GM21576 (cell line): ENCODE measurements at regions not wholly inside any gene's neighbourhood (a gene's known extent, or its start where the extent isn't known, plus 50 kb on each side); places are given as distances from the start of the nearest gene placed in this dataset.
A peak's percentile ranks its signal among the peaks of the same experiment; 100 is the strongest.
"Not testable (repeated sequence)": the region's sequence is repeated elsewhere in the genome, so short reads cannot be mapped to it uniquely, and the experiment has no call there.

Experiments
- ATAC-seq: cut with Tn5 transposase; IDR thresholded peaks from one replicate; pipeline ENCODE4 v1.9.1; 2021; ENCODE audit warnings: mild to moderate bottlenecking, moderate library complexity; ENCODE audit not compliant: unreplicated experiment

DNA sequence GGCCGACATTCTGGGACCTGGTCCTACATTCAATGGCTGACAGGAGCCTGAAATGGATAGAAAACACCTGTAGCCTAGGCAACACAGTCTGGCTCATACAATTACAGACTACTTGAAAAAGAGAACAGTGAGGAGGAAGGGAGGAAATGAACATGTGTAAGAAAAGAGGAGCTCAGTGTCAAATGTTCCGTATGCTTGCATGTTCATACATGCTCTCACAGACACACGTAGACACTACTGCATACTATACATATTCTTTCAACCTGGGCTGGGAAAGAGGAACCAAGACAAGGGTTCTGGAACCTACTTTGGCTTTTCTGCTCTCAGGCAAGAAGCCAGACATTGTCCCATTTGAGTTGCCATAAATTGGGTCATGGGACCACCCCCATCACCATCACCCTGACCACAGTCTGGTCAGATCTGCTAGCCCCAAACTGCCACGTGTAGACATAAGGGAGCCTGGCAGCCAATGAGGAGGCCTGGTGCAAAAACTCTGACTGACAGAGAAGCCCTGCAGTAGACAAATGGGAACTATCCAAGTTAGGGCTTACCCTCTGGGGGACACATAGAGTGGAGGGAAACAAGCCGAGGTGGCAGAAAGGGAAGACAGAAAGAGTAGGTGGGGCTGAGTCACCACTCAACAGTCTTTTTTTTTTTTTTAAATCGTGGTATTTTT, 310.0 kb downstream of the SHQ1 start:
- no peak for ATAC-seq

DNA sequence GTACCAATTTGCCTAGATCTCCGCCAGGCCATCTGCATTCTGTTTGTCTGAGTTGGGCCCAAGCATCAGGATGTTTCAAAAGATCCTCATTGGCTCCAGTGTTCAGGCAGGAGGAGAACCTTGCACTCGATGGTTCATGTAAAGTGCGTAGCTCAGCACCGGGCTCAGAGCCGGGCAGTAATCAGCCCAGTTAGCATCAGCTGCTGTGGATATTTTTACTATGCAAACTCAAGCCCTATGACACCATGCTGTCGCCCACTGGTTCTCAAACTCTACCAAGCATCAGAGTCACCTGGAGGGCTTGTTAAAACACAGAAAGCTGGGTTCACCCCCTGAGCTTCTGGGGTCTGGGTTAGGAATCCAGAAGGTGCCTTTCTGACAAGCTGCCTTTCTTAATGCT, 310.8 kb downstream of the SHQ1 start:
- ATAC-seq: no peak

DNA sequence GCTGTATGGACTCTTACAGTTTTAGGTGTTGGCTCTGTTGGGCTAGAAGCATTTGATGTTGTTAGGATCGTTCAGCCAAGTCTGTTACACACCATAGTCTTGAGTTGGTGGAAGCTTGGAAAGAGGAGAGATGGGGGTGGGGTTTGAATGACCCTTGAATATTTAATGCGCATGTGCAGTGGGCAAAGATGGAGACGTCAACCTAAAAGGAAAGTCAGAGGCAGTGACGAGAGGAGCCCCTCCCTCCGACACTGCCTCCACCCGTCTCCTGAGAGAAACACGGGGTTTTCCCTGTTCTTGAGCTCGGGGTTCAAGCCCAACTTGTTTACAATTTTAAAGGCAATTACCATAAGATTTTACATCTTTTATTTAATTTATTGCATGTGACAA, 311.4 kb downstream of the SHQ1 start:
- no peak for ATAC-seq

DNA sequence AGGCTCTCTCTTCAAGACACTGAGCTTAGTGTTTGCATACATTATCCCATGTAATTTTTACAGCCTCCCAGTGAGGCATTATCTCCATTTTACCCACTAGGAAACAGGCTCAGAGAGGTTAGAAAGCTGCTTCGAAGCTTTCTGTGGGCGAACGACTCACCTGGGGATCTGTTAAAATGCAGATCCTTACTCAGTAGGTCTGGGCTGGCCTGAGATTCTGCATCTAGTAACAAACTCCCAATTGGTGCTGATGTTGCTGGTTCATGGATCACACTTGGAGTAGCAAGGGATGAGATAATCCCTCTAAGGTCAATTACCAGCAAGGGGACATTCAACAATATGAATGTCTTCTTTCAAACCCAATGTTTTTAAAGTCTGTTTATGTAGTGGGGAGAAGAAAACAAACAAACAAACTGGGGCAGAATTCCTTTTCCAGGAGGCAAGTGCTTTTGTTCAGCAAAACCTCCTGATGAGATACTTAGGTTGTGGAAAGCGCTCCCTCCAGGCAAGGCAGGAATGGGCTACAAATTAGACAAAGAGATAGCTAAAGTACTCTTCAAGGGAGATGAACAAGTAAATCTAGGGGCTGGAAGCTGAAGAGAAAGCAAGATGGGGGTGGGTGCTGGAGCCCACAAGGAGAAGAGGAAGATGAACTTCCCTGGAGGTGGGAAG, 311.9 kb downstream of the SHQ1 start:
- no peak for ATAC-seq

DNA sequence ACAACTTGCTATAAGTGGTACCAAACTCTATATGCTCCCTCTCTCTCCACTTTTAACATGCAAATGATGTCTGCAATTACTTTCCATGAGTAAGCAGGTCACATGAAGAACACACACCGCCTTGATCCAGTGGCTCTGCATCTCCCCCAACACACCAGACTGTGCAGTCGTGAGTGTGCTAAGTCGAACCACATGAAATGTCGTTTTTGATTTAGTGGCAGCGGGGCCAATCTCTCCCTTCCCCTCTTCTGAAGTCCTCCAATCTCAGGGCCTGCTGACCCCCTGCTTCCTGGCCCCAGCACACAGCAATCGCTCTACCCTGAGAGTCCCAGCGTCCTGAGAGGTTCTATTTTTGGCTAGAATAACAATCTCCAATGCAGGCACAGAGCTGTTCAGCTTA, 312.5 kb downstream of the SHQ1 start:
- no peak for ATAC-seq

DNA sequence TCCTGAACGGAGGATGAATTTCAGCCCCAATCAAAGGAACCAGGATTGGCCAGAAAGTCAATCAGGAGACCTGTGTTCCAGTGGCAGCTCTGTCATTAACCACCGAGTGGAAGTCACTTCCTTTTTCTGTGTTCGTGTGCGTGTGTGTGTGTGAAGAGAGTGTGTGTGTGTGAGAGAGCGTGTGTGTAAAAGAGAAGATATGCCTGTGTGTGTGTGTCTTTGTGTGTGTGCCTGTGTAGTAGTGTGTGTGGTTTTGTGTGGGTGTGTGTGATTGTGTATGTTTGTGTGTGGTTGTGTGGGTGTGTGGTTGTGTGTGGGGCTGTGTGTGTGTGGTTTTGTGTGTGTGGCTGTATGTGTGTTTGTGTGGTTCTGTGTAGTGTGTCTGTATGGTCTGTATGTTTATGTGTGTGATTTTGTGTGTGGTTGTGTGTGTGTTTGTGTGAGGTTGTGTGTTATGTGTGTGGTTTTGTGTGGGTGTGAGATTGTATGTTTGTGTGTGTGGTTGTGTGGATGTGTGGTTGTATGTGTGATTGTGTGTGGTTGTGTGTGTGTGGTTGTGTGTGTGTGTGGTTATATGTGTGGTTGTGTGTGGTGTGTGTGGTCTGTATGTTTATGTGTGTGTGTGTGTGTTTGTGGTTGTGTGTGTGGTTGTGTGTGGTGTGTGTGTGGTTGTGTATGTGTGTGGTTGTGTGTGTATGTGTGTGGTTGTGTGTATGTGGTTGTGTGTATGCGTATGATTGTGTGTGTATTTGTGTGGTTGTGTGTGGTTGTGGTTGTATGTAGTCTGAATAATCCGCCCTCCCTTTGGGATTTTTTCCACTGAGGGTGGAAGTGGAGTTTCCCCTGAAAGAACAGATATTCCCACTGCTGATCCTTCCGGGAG, 314.4 kb downstream of the SHQ1 start:
- no peak for ATAC-seq

DNA sequence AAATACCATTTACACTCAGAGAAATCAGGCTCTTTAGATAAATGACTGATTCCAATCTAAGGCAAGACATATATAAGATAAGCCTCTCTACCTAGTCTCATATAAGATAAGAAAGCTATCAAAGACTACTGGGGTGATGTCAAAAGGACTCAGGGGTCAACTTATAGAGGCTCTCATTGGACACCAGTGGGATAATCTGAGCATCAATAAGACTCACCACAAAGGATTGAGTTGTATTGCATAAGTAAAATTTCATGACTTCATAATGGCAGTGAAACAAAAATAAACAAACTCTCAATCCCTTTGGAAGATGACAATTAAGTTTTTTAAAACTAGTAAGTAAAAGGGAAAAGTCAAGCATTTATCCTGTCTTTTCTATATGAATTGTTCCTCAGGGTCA, 317.8 kb downstream of the SHQ1 start:
- no peak for ATAC-seq

DNA sequence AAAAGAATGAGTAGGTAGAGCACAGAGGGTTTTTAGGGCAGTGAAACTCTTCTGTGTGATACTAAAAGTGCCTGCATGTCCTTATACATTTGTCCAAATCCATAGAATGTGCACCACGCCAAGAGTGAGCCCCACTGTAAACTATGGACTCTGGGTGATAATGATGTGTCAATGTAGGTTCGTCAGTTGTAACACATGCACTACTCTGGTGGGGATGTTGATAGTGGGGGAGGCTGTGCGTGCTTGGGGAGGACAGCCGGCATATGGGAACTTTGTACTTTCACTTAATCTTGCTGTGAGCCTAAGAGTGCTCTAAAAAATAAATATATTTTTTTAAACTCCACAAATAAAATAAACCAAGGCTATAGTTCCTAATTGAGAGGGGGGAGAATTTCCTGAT, 319.2 kb downstream of the SHQ1 start:
- ATAC-seq: no peak

DNA sequence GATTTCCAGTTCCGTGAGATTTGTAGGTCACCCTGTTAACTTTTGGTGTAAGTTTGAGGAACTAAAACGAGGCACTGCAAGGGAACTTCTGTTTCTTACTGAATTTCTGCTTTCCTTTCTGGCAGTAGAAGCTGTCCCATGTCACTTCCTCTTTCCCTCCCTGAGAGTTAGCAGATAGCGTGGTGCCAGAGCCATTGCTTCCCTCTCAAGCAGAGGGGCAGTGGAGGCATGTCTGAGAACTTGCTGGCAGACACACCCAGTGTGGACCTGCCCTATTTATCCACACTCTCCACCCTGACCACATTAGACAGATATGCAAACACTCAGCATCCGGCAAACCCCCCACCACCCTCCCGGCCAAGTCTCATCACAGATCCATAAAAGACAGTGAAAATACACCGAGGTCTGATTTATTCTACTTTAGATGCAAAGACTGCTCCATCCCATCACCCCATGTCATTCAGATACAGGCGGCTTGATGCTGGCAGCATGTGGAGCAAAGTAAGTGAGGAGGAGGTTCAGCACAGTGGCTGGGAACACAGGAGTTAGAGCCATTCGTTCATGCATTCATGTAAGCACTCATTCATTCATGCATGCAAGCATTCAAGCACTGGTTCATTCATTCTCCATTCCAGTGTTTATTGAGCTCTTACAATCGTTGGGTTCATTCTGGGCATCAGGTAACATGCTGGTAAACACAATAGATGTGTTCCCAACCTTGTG, 324.7 kb downstream of the SHQ1 start:
- peak; percentile 88 for ATAC-seq

DNA sequence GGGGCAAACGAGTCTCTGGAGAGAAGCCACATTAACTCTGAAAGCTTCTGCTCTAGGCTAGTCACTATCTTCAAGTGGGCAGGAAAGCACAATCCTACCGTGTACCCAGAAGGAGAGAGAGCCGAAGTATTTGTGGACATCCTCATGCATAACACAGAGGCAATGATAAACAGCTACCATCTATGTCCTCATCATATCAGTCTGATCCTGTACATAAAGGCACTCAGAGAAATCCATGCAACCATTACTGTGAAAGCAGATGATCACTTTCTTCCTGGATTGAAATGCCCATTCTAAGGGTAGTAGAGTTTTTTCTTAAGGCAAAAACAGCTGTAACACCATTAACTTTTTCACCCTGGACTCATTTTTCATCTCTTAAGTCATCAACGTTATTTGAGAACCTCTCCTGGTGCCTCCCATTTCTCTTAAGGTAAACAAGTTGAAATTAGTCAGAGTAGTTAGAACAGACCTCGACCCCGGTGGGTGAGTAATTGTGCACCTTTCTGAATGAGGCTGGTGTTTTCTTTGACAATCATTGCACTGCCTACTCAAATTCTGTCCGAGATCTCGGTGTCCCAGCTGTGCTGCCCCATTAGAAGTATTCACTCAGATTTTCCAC, 327.4 kb downstream of the SHQ1 start:
- ATAC-seq: no peak

DNA sequence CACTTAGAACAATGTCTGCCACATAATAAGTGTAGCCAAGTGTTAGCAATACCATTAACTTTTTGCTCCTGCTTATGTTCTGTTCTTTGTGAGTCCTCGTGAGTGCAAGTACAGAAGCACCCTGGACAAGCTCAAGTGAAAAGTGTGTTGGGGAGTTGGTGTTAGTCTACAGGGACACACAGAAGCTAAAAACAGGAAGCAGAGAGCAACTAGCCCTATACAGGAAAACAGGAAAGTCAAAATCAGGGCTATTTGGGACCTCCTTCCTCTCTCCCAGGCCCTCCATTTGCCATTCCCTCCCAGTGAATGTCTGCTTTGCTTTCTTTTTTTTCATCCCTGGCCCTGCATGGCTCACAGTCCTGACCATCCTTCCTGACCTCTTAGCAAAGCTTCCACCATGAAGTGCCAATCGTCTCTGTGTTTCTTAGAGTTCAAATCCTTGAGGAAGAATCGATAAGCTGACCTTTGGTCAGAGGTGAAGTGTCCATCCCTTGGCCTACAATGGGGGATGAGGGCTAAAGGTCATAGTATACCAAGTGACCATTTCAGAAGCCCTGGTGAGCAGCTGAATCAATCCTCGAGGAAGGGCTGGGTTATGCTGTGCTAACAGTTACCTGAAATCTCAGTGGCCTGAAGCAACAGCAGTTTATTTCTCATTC, 328.2 kb downstream of the SHQ1 start:
- no peak for ATAC-seq

DNA sequence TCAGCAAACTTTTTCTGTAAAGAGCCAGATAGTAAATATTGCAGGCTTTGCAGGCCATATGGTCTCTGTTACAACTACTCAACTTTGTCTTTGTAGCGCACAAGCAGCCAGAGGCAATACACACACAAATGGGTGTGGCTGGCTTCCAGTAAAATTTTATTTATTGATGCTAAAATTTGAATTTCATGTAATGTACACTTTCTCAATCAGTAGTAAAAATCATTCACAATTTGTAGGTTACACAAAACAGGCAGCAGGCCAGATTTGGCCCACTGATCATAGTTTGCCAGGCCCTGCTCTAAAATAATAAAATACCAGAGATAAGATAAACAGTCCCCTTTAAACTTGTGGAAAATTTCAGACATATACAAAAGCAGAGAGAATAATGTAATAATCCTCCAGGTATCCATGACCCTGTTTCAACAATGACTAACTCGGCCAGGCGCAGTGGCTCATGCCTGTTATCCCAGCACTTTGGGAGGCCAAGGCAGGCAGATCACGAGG, 330.3 kb downstream of the SHQ1 start:
- no peak for ATAC-seq

DNA sequence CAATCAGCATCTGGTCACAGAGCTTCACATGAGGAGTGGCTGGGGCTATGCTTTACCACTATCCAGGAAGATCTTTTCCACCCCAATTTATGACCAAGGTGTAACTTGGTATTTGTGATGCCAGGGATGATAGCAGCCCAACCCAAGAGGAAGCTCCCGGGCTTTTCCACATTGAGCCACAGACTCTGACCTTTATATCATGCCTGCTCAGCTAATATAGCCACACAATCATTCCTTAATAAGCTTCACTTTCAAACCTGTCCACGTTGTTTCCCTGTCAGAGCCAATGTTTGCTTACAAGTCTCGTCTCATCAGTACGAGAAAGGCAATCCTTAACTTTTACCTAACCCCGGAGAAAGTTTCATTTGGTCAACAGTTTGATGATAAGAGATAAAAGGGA, 330.9 kb downstream of the SHQ1 start:
- ATAC-seq: no peak

DNA sequence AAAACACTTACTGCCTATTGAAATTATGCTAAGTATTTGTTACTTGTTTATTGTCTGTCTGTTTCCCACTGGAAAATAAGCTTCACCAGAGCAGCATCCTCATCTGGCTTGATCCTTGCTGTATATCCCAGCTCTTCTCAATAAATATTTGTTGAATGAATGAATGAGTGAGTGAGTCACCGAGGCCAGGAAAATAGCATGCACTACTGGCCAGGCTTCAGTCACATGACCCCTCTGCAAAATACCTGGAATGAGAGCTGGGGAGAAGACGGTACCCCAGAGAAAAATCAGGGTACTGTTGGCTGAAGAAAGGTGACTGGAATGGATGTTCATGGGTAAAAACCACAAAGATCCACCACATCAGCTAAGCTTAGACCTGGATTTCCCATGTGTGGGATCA, 331.9 kb downstream of the SHQ1 start:
- no peak for ATAC-seq

DNA sequence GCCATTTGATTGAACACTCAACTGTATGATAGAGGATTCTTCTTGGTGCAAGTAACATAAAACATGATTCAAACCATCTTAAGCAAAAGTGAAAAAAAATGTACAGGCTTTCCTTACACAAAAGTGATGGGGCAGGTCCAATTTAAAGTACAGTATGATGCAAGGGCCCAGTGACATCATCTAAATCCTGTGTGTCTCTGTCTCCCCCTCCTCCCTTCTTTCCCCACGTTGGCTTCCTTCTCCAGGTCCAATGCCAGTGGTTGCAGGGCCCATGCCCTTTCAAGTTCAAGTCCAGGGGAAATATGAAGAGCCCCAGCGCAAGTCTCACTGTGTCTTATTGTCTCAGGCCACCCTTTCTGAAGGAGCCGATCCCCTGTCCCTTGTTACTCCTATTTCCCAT, 332.3 kb downstream of the SHQ1 start:
- ATAC-seq: no peak

DNA sequence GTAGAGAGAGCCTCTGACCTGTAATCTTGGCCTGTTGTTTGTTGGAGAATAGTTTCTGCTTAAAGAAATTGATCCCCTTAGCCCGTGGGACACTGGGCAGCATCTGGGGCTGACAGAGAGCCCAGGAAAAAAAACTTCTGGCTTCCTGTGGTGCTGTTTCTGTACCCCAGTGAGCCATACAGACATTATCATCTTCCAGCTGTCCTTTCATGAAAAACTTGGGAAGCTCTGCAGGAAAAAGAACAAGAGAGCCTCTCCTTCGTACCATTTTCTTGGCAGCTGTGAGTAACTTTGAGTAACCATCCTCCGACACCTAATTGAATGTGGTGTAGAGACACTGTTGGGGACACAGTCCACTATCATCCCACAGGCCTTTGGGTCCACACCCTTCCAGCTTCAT, 333.0 kb downstream of the SHQ1 start:
- no peak for ATAC-seq

DNA sequence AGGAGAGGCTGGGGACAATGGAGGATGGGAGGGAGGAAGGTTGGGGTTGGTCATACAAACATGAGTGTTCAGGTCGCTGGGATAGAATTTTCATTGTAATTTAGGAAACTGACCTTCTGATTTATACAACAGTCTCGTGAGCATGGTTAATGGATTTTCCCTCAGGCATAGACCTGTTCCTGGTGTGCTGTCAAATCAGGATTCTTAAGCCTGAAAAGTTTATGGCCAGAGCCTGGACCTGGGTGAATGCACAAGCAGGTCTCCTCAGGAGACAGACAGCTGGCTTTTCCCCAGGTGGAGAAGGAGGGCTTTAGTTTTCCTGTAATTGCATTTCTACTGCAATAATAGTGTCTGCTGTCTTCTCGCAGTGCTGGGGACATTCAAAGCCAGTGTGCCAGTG, 338.0 kb downstream of the SHQ1 start:
- ATAC-seq: no peak

DNA sequence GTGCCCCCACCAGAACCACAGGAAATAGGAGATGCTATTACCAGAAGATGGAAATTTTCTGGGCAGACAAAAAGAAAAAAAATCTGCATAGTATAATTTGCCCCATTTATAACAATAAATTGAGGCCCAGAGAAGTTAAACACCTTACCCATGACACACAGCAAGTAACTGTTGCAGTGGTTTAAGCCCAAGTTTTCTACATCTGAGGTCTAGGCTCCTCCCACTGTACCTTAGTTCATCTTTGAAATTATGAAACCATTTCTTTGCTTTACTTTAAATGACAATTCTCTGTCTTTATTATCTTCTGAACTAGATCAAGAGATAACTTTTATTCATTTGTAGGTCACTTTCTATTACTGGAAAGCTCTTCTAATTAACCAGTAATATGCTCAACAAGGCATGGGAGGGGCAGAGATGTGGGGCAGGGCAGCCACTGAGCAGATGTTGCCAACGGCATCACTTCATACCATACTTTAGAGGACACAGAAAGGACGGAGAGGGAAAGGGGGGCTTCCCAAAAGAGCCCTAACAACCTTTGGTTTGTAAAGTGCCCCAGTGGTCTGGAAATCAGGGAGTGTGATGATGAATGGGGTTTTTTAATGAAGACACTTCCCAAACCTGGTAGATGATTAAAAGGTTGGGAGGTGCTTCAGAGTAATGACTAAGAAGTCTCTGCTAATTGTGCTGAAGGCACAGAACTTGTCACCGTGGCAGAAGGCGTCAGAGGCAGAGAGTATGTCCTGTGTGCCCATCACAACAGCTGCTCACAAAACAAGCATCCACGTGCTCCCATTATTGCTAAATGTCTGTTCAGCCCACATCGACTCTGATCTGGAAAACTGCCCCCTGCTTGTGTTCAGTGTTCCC, 342.5 kb downstream of the SHQ1 start:
- no peak for ATAC-seq

DNA sequence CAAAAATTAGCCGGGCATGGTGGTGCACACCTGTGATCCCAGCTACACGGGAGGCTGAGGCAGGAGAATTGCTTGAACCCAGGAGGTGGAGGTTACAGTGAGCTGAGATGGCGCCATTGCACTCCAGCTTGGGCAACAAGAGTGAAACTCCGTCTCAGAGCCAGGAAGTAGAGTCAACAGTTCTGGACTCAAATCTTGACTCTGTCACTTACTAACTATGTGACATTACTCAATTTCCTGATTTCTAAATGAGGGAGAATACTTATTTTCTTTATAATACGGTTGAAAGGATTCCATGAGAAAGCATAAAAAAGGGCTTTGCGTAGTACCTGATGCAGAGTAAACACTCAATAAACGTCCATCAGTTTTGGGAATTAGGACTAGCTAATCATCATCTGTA, 350.7 kb downstream of the SHQ1 start:
- ATAC-seq: not testable (repeated sequence)
